K562 (cell line): ENCODE measurements at regions not wholly inside any gene's neighbourhood (a gene's known extent, or its start where the extent isn't known, plus 50 kb on each side); places are given as distances from the start of the nearest gene placed in this dataset.

Source experiments
- ATAC-seq: fragments of 200-7000 bp; cut with Tn5 transposase; 3 replicates; pipeline ENCODE4 v1.9.1; 2020; ENCODE audit warnings: moderate library complexity
- BruUV-seq: library from RNA; stranded (reverse); fragments of 400-500 nt; replicated peaks from 2 replicates; lab custom pipeline; 2021; lab: Mats Ljungman, UMichigan
- CTCF ChIA-PET: fragments of 300-600 bp; formaldehyde crosslinking; extraction: SDS; loops from one replicate; lab custom pipeline; 2021; ENCODE audit warnings: low intra/inter-chr PET ratio; lab: Yijun Ruan, JAX
- POLR2A ChIA-PET: fragments of 300-600, 350-650 bp; sonication (Branson Sonifier 250); formaldehyde crosslinking; extraction: SDS; loops from one replicate; lab custom pipeline; 2021; ENCODE audit warnings: antibody characterized with exemption, inconsistent platforms; lab: Yijun Ruan, JAX
- DNase-seq, 4 experiments: peaks; one replicate each; pipeline versions ENCODE4 v3.0.0 to v3.0.0-alpha.2; 2011 to 2018; ENCODE audit warnings: low spot score in 3 of 4, mixed read lengths in 3 of 4; ENCODE audit errors: extremely low read depth in 1 of 4
- FAIRE-seq: peaks from 2 replicates; lab custom pipeline; 2011; peaks lifted over from hg19 to GRCh38; lab: Jason Lieb, UNC
- H2AFZ ChIP-seq: 2 replicates; pipeline ENCODE4 v1.6.0; 2011; ENCODE audit warnings: low read depth, low read length, control low read depth, inconsistent platforms
- H3K27ac ChIP-seq: fragments of 200-600 bp; 3 replicates; pipeline ENCODE4 v1.8.0; 2011; ENCODE audit warnings: low read depth, mild to moderate bottlenecking, control low read depth, inconsistent platforms, low read length, moderate library complexity, mixed read lengths; ENCODE audit errors: extremely low read depth
- H3K27me3 ChIP-seq, 2 experiments: fragments of 300-600 bp in 1 of 2; 2 replicates in 1 of 2; 3 replicates in 1 of 2; pipeline versions ENCODE4 v1.6.0 to v1.8.0; 2011; ENCODE audit warnings: inconsistent platforms in 2 of 2, low read length in 2 of 2, mild to moderate bottlenecking in 1 of 2, mixed read lengths in 1 of 2, moderate library complexity in 1 of 2; ENCODE audit not compliant: control insufficient read depth in 2 of 2, insufficient read depth in 2 of 2
- H3K36me3 ChIP-seq: fragments of 300-600 bp; 3 replicates; pipeline ENCODE4 v1.8.0; 2011; ENCODE audit warnings: mild to moderate bottlenecking, low read length, inconsistent platforms; ENCODE audit not compliant: control insufficient read depth, insufficient read depth
- H3K4me1 ChIP-seq, 2 experiments: fragments of 200-600 bp in 1 of 2; replicated peaks in 1 of 2; 2 replicates in 1 of 2; 3 replicates in 1 of 2; pipeline versions ENCODE4 v1.5.1 to v1.8.0; 2011; ENCODE audit warnings: inconsistent platforms in 2 of 2, low read length in 2 of 2, mild to moderate bottlenecking in 1 of 2, mixed read lengths in 1 of 2, moderate library complexity in 1 of 2; ENCODE audit not compliant: control insufficient read depth in 2 of 2, insufficient read depth in 2 of 2
- H3K4me2 ChIP-seq: 2 replicates; pipeline ENCODE4 v1.6.1; 2011; ENCODE audit warnings: low read length, control low read depth, inconsistent platforms, mixed read lengths; ENCODE audit not compliant: insufficient read depth
- H3K4me3 ChIP-seq: fragments of 200-600 bp; sonication (generic), shearing (Covaris generic); 2 replicates; pipeline ENCODE4 v1.5.1; 2016; ENCODE audit warnings: control low read depth, inconsistent platforms
- H3K79me2 ChIP-seq: fragments of 200-600 bp; 3 replicates; pipeline ENCODE4 v1.8.0; 2011; ENCODE audit warnings: low read length, inconsistent platforms; ENCODE audit not compliant: control insufficient read depth, insufficient read depth
- H3K9ac ChIP-seq, 2 experiments: 2 replicates each; pipeline versions ENCODE4 v1.6.0 to v1.6.1; 2011; ENCODE audit warnings: low read depth in 2 of 2, low read length in 2 of 2, control low read depth in 1 of 2, inconsistent platforms in 1 of 2, mild to moderate bottlenecking in 1 of 2, mixed read lengths in 1 of 2; ENCODE audit not compliant: insufficient read depth in 1 of 2
- H3K9me1 ChIP-seq: one replicate; pipeline ENCODE4 v1.6.0; 2011; ENCODE audit warnings: inconsistent platforms, mild to moderate bottlenecking, low read length, moderate library complexity; ENCODE audit not compliant: control insufficient read depth, insufficient read depth
- H3K9me3 ChIP-seq: replicated peaks from 2 replicates; pipeline ENCODE4 v1.5.1; 2011; ENCODE audit warnings: low read depth, low read length, inconsistent platforms; ENCODE audit not compliant: control insufficient read depth, insufficient read depth
- H4K20me1 ChIP-seq: replicated peaks from 2 replicates; pipeline ENCODE4 v1.6.1; 2011; ENCODE audit warnings: low read length, inconsistent platforms, mixed read lengths; ENCODE audit not compliant: control insufficient read depth, insufficient read depth
- ARNT ChIP-seq, 2 experiments: fragments of 450-650 bp; IDR thresholded peaks; 2 replicates each; pipeline ENCODE4 v1.6.1; 2016; ENCODE audit warnings: mild to moderate bottlenecking in 1 of 2
- CEBPG ChIP-seq, 3 experiments: fragments of 200-800 bp in 1 of 3; sonication (Bioruptor generic) in 1 of 3; sonication (generic) in 1 of 3; formaldehyde crosslinking in 1 of 3; IDR thresholded peaks in 2 of 3; conservative IDR thresholded peaks in 1 of 3; 2 replicates each; pipeline versions ENCODE4 v1.6.1 to v1.8.0; 2016 to 2022; ENCODE audit warnings: missing compliant biosample characterization in 2 of 3, missing genetic modification characterization in 2 of 3, mild to moderate bottlenecking in 1 of 3, missing genetic modification reagents in 1 of 3
- CREB1 ChIP-seq, 2 experiments: sonication (generic) in 1 of 2; formaldehyde crosslinking in 1 of 2; IDR thresholded peaks; 2 replicates each; pipeline versions ENCODE4 v1.6.1 to v1.8.0; 2012 to 2022; ENCODE audit warnings: inconsistent platforms in 1 of 2, mild to moderate bottlenecking in 1 of 2, missing genetic modification reagents in 1 of 2, moderate library complexity in 1 of 2
- HDAC2 ChIP-seq: fragments of 450-650 bp; IDR thresholded peaks from 2 replicates; pipeline ENCODE4 v1.6.1; 2016; ENCODE audit warnings: mild to moderate bottlenecking
- SMAD4 ChIP-seq: fragments of 250-450 bp; sonication (Bioruptor Pico); conservative IDR thresholded peaks from 2 replicates; pipeline ENCODE4 v1.8.0; 2021; ENCODE audit warnings: inconsistent platforms, mild to moderate bottlenecking, moderate library complexity
- SRF ChIP-seq, 2 experiments: fragments of 250-450, 450-650 bp in 1 of 2; sonication (Bioruptor Pico) in 1 of 2; sonication (generic) in 1 of 2; formaldehyde crosslinking; IDR thresholded peaks; 2 replicates each; pipeline versions ENCODE4 v1.5.0 to v1.5.1; 2020 to 2022; ENCODE audit warnings: mild to moderate bottlenecking in 1 of 2, missing genetic modification reagents in 1 of 2
- ZNF778 ChIP-seq: fragments of 450-650 bp; formaldehyde crosslinking; IDR thresholded peaks from 2 replicates; pipeline ENCODE4 v1.4.0; 2020; ENCODE audit warnings: mild to moderate bottlenecking, moderate library complexity
- WGBS: fragments of 100-300 bp; shearing (Covaris generic); methylation state at CpG from one replicate; pipeline ENCODE4 v1.1.6; 2016; ENCODE audit warnings: low coverage, mixed read lengths; ENCODE audit not compliant: insufficient coverage; ENCODE audit errors: missing lambda C conversion rate; 5-methylcytosine and 5-hydroxymethylcytosine counted together
- in situ Hi-C: fragments of 300-500 bp; cut with MboI; formaldehyde crosslinking; loops from 4 replicates; pipeline ENCODE4 v1.15.0; 2018; ENCODE audit warnings: inconsistent platforms, mixed read lengths
- intact Hi-C: fragments of 100-400 bp; cut with micrococcal nuclease; formaldehyde crosslinking; loops from 2 replicates; pipeline ENCODE4 v1.14.2; 2022

DNA sequence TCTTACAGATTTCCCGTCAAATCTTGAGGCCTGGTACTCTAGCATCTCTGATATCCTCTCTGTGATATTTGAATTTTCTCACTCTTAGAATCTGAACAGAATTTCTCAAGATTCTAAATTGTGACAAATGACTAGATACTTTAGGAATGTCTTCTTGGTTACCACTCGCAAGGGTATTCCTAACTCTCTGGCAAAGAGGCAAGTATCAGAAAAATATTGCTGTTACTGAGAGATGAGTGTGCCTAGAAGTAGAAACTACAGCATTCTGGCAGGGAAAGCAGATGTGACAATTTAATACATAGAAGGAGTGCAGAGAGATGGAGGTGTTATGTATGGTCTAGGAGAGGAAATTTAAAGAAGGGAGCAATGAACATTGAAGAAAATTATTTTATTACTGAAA is 467.8 kb downstream of the LRIG3 start (continued):
- no peak for TF ChIP-seq ARNT (IDR thresholded peaks at IDR 0.05)
- no peak for TF ChIP-seq SRF (CRISPR knock-in tag; IDR thresholded peaks at IDR 0.05)
- TF ChIP-seq CREB1 (IDR thresholded peaks at IDR 0.05): no peak
- no peak for TF ChIP-seq CREB1 (CRISPR knock-in tag; IDR thresholded peaks at IDR 0.05)
- TF ChIP-seq CEBPG (CRISPR knock-in tag; IDR thresholded peaks at IDR 0.05): no peak
- TF ChIP-seq CEBPG (tag; conservative IDR thresholded peaks at IDR 0.05 in 1 of 2, IDR thresholded peaks at IDR 0.05 in 1 of 2): no peak

DNA sequence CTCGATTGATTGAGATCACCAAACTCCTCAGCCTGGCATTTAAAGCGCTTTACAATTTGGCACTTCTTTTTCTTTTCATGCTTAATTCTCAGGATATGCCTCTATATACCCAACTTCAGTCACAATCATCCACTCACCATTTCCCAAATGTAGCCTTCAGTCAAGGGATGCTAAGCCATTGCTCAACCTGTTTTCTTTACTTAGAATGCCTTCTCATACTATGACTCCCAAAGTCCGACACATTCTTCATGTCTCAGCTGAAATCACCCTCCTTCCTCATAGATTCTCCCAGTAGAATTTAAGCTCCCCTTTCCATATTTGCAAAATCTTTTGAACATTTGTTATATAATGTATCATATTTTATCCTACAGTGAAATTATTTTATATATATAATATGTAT is 467.0 kb downstream of the LRIG3 start:
- Histone ChIP-seq H4K20me1 (no peaks in the 10 kb centered on the region), H3K9ac (no peak overlapping the region), H3K27ac (no peak overlapping the region), H3K36me3 (no peaks in the 10 kb centered on the region), H3K9me1 (no peaks in the 10 kb centered on the region), H3K27me3 (no peaks in the 10 kb centered on the region), H2AFZ (no peak overlapping the region), H3K4me2 (no peak overlapping the region), H3K9me3 (no peaks in the 10 kb centered on the region; the same call in none of the 2 replicates), H3K4me1 (no peaks in the 10 kb centered on the region), H3K4me3 (no peak overlapping the region), H3K79me2 (no peaks in the 10 kb centered on the region)
- ATAC-seq (no peak), DNase-seq (no peak), FAIRE-seq (no peak)
- no peak for TF ChIP-seq HDAC2
- TF ChIP-seq SMAD4 (CRISPR knock-in tag): no peak
- TF ChIP-seq ZNF778 (CRISPR knock-in tag): no peak
- ChIA-PET CTCF (no interaction called here), POLR2A (no interaction called here)
- 0% methylated on average over 3 of the region's 3 CpGs for WGBS
- no TSS peak for BruUV-seq
- in situ Hi-C loops (no loop called here), intact Hi-C loops (no loop called here)
